ENCODE measurements at regions not wholly inside any gene's neighbourhood (a gene's known extent, or its start where the extent isn't known, plus 50 kb on each side); places are given as distances from the start of the nearest gene placed in this dataset.

DNA sequence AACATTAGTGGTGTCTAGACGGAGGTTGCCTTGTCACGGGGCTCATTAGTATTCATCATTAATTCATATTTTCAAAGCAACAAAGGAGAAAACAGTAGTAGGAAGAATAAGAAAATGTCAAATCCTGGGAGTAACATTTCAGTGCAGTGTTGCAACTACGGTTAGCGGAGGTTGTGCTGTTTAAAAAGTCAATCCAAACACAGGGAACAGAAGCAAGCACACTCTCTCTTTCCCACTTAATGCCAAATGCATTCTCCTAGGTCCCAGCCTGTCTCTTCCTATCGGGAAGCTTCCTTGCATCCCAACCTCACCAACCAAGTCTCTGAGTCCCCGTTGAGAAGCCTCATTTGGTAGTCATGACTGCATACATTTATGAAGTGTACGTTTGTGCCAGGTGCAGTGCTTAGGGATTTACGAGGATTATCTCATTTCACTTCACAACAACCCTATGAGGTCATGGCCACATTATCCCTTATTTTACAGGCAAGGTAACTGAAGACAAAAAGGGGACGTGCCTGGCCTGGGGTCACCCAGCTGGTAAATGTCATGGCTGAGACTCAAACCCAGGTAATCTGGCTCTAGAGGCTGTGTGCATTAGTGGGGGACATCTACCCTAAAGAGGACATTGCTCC, 283.6 kb upstream of the SALL1 start:
- TF ChIP-seq CTCF (IDR thresholded peaks at IDR 0.05) (no peak), ZFX (IDR thresholded peaks at IDR 0.05; ENCODE audit: borderline replicate concordance) (no peak)
- H3K27ac ChIP-seq: no peak overlapping the region

DNA sequence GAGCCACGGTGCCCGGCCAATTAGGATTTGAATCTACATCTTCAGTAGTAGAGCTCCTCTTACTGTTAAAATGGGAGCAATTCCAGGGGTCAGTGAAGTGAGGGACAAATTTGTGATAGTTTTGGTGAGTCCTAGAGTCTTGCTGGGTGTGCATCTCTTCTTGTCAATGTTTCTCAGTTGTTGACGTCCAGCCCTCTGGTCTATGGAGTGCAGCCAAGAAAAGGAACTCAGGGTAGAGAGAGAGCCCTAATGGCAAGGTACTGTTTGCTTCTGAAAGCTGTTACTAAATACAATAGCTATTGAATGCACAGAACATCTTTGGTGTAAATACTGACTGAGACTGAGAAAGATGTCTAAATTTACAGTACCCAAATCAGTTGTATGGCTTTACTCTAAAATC, 282.5 kb upstream of the SALL1 start:
- TF ChIP-seq ZFX (IDR thresholded peaks at IDR 0.05; ENCODE audit: borderline replicate concordance): no peak
- no peak for TF ChIP-seq CTCF (IDR thresholded peaks at IDR 0.05)
- no peak overlapping the region for H3K27ac ChIP-seq

- TF ChIP-seq ZFX (IDR thresholded peaks at IDR 0.05; ENCODE audit: borderline replicate concordance) (no peak), CTCF (IDR thresholded peaks at IDR 0.05) (no peak)
- H3K27ac ChIP-seq: no peak overlapping the region
Observed at GRCh38 chr16:51431517-51432241, 280.6 kb upstream of the SALL1 start.

DNA sequence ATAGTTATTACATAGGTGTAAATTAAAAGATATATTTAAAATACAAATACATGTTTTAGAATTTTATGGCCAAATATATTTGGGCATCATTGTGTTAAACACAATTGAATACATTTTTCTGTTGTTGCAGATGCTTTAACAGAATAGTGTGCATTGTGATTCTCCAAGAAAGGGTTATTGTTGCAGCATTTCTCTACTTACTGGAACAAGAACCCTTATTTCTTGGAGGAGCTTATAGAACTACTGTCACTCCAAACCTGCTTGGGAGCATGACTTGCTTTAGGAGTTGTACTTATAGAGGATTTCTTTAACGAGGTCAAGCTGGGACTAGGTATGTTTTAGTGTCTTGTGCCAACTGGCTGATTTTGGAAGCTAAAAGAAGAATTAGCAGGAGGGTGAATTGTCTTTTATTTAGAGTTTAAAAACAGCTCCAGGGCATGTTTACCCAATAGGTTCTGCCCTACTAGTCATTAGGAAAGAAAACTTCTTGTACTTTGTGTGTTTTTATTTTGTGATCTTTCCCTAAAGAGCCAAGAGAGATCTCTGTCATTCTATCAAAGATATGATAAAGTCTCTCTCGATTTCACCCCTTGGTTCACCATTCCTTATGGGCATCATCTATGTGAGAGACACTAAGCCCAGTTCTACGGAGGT, 279.8 kb upstream of the SALL1 start:
- TF ChIP-seq CTCF (IDR thresholded peaks at IDR 0.05) (no peak), ZFX (IDR thresholded peaks at IDR 0.05; ENCODE audit: borderline replicate concordance) (no peak)
- no peak overlapping the region for H3K27ac ChIP-seq

- TF ChIP-seq ZFX (IDR thresholded peaks at IDR 0.05; ENCODE audit: borderline replicate concordance): no peak
- no peak for TF ChIP-seq CTCF (IDR thresholded peaks at IDR 0.05)
- H3K27ac ChIP-seq: no peak overlapping the region
Observed at GRCh38 chr16:51429041-51429440, 278.0 kb upstream of the SALL1 start.

DNA sequence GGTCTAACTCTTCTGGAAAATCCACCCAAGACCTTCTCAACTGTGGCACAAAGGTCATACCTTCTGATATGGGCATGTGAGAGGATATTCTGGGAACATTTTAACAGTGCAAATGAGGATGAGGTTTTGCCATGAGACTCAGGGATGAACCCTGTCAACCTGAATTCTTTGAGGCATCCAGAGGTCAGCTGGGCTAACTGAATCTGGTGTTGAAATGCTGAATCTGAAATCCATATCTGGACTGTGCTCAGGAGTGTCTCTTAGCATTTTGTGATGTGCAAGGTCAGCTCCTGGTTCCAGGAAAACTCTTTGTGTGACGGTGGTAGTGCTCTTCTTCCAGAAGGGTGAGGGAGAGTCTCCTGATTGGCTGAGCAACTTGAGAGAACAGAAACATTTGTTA, 276.0 kb upstream of the SALL1 start:
- no peak overlapping the region for H3K27ac ChIP-seq
- TF ChIP-seq ZFX (IDR thresholded peaks at IDR 0.05; ENCODE audit: borderline replicate concordance): no peak
- no peak for TF ChIP-seq CTCF (IDR thresholded peaks at IDR 0.05)

- H3K27ac ChIP-seq: no peak overlapping the region
- no peak for TF ChIP-seq ZFX (IDR thresholded peaks at IDR 0.05; ENCODE audit: borderline replicate concordance)
- TF ChIP-seq CTCF (IDR thresholded peaks at IDR 0.05): no peak
Observed at GRCh38 chr16:51426276-51426675, 275.2 kb upstream of the SALL1 start.
